ENCODE measurements at regions not wholly inside any gene's neighbourhood (a gene's known extent, or its start where the extent isn't known, plus 50 kb on each side); places are given as distances from the start of the nearest gene placed in this dataset.

DNA sequence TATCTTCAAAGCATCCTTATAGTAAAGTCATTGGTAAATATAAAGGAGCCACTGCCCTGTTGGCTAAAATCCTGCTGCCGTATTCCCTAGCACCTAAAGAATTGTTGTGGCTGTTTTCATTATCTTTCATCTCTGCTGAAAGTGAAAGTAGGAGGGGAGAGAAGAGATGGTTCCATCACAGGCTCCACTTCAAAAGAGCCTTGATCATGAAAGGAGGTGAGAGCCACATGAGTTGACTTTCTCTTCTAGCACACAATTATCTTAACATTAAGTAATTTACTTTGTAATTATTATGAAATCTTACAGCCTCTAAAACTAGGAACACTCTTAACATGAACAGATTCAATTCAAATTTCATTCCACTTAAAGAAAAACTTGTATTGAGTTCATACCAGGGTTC is 1050.9 kb upstream of the LRRTM1 start:
- TF ChIP-seq, protein P1, sequence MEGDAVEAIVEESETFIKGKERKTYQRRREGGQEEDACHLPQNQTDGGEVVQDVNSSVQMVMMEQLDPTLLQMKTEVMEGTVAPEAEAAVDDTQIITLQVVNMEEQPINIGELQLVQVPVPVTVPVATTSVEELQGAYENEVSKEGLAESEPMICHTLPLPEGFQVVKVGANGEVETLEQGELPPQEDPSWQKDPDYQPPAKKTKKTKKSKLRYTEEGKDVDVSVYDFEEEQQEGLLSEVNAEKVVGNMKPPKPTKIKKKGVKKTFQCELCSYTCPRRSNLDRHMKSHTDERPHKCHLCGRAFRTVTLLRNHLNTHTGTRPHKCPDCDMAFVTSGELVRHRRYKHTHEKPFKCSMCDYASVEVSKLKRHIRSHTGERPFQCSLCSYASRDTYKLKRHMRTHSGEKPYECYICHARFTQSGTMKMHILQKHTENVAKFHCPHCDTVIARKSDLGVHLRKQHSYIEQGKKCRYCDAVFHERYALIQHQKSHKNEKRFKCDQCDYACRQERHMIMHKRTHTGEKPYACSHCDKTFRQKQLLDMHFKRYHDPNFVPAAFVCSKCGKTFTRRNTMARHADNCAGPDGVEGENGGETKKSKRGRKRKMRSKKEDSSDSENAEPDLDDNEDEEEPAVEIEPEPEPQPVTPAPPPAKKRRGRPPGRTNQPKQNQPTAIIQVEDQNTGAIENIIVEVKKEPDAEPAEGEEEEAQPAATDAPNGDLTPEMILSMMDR (IDR thresholded peaks at IDR 0.05): no peak
- TF ChIP-seq POLR2A (IDR thresholded peaks at IDR 0.05): no peak

Data from breast epithelium (tissue), 3 donors.